K562 (cell line): ENCODE measurements at regions not wholly inside any gene's neighbourhood (a gene's known extent, or its start where the extent isn't known, plus 50 kb on each side); places are given as distances from the start of the nearest gene placed in this dataset.

Experiments
- CREB1 ChIP-seq, 2 experiments: sonication (generic) in 1 of 2; formaldehyde crosslinking in 1 of 2; IDR thresholded peaks; 2 replicates each; pipeline versions ENCODE4 v1.6.1 to v1.8.0; 2012 to 2022; ENCODE audit warnings: inconsistent platforms in 1 of 2, mild to moderate bottlenecking in 1 of 2, missing genetic modification reagents in 1 of 2, moderate library complexity in 1 of 2
- HLTF ChIP-seq: fragments of 450-650 bp; IDR thresholded peaks from 2 replicates; pipeline ENCODE4 v1.6.1; 2016
- KLF13 ChIP-seq: fragments of 450-650 bp; IDR thresholded peaks from 2 replicates; pipeline ENCODE4 v1.6.1; 2016; ENCODE audit warnings: missing genetic modification characterization, low read depth, mild to moderate bottlenecking, missing compliant biosample characterization, moderate library complexity, borderline replicate concordance
- SIN3A ChIP-seq, 2 experiments: fragments of 150-350 bp in 1 of 2; IDR thresholded peaks; 2 replicates each; pipeline ENCODE4 v1.6.1; 2011 to 2016; ENCODE audit warnings: borderline replicate concordance in 2 of 2, low read depth in 2 of 2, low read length in 2 of 2, mild to moderate bottlenecking in 2 of 2, moderate library complexity in 2 of 2; ENCODE audit not compliant: control insufficient read depth in 1 of 2
- SMAD1 ChIP-seq: fragments of 150-350 bp; IDR thresholded peaks from 2 replicates; pipeline ENCODE4 v1.6.1; 2014; ENCODE audit warnings: low read length, low read depth; ENCODE audit not compliant: partially characterized antibody
- TEAD1 ChIP-seq, 2 experiments: fragments of 450-650 bp in 1 of 2; sonication (generic) in 1 of 2; formaldehyde crosslinking; IDR thresholded peaks; 2 replicates each; pipeline versions ENCODE4 v1.4.0 to v1.8.0; 2020 to 2022; ENCODE audit warnings: mild to moderate bottlenecking in 2 of 2, missing genetic modification reagents in 1 of 2
- TF ChIP-seq, protein P1 (sequence below): sonication (generic); formaldehyde crosslinking; IDR thresholded peaks from 2 replicates; pipeline ENCODE4 v1.8.0; 2023; ENCODE audit warnings: missing genetic modification reagents, mild to moderate bottlenecking, borderline replicate concordance
- TF ChIP-seq, protein P2 (sequence below), 3 experiments: IDR thresholded peaks in 2 of 3; conservative IDR thresholded peaks in 1 of 3; 2 replicates each; pipeline ENCODE4 v1.5.1; 2011 to 2012; ENCODE audit warnings: low read length in 3 of 3, mild to moderate bottlenecking in 3 of 3, control low read depth in 2 of 3, improper control_type of control experiment in 1 of 3, inconsistent platforms in 1 of 3, low read depth in 1 of 3, mixed read lengths in 1 of 3, moderate library complexity in 1 of 3; ENCODE audit not compliant: insufficient read depth in 2 of 3

DNA sequence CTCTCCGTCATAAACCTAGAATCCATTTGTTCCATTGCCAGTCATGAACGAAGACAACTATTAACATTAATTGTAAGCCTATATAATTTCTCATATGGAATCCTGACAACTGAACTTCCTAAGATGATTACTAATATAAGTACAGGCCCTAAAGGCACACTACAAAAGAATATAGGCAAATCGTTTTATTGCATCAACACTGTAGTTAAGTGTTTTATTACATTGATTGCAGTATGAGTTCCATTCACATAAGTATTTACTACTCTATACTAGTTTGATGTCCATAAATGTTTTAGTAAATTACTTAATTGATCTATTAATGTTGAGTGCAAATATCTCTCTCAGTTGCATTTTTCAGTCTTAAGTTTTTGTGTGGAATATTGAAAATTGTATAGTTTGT is 113.1 kb upstream of the SEMA3C start:
- TF ChIP-seq, protein P1, sequence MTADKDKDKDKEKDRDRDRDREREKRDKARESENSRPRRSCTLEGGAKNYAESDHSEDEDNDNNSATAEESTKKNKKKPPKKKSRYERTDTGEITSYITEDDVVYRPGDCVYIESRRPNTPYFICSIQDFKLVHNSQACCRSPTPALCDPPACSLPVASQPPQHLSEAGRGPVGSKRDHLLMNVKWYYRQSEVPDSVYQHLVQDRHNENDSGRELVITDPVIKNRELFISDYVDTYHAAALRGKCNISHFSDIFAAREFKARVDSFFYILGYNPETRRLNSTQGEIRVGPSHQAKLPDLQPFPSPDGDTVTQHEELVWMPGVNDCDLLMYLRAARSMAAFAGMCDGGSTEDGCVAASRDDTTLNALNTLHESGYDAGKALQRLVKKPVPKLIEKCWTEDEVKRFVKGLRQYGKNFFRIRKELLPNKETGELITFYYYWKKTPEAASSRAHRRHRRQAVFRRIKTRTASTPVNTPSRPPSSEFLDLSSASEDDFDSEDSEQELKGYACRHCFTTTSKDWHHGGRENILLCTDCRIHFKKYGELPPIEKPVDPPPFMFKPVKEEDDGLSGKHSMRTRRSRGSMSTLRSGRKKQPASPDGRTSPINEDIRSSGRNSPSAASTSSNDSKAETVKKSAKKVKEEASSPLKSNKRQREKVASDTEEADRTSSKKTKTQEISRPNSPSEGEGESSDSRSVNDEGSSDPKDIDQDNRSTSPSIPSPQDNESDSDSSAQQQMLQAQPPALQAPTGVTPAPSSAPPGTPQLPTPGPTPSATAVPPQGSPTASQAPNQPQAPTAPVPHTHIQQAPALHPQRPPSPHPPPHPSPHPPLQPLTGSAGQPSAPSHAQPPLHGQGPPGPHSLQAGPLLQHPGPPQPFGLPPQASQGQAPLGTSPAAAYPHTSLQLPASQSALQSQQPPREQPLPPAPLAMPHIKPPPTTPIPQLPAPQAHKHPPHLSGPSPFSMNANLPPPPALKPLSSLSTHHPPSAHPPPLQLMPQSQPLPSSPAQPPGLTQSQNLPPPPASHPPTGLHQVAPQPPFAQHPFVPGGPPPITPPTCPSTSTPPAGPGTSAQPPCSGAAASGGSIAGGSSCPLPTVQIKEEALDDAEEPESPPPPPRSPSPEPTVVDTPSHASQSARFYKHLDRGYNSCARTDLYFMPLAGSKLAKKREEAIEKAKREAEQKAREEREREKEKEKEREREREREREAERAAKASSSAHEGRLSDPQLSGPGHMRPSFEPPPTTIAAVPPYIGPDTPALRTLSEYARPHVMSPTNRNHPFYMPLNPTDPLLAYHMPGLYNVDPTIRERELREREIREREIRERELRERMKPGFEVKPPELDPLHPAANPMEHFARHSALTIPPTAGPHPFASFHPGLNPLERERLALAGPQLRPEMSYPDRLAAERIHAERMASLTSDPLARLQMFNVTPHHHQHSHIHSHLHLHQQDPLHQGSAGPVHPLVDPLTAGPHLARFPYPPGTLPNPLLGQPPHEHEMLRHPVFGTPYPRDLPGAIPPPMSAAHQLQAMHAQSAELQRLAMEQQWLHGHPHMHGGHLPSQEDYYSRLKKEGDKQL (CRISPR knock-in tag): no peak
- no peak for TF ChIP-seq CREB1 (IDR thresholded peaks at IDR 0.05)
- TF ChIP-seq CREB1 (CRISPR knock-in tag; IDR thresholded peaks at IDR 0.05): no peak
- no peak for TF ChIP-seq HLTF
- no peak for TF ChIP-seq SMAD1
- TF ChIP-seq SIN3A (IDR thresholded peaks at IDR 0.05; ENCODE audit: borderline replicate concordance in 2 of 2, control insufficient read depth in 1 of 2, low read depth in 2 of 2, low read length in 2 of 2): no peak
- TF ChIP-seq, protein P2, sequence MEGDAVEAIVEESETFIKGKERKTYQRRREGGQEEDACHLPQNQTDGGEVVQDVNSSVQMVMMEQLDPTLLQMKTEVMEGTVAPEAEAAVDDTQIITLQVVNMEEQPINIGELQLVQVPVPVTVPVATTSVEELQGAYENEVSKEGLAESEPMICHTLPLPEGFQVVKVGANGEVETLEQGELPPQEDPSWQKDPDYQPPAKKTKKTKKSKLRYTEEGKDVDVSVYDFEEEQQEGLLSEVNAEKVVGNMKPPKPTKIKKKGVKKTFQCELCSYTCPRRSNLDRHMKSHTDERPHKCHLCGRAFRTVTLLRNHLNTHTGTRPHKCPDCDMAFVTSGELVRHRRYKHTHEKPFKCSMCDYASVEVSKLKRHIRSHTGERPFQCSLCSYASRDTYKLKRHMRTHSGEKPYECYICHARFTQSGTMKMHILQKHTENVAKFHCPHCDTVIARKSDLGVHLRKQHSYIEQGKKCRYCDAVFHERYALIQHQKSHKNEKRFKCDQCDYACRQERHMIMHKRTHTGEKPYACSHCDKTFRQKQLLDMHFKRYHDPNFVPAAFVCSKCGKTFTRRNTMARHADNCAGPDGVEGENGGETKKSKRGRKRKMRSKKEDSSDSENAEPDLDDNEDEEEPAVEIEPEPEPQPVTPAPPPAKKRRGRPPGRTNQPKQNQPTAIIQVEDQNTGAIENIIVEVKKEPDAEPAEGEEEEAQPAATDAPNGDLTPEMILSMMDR (IDR thresholded peaks at IDR 0.05 in 2 of 3, conservative IDR thresholded peaks at IDR 0.05 in 1 of 3; ENCODE audit: insufficient read depth in 2 of 3, low read depth in 1 of 3, low read length in 3 of 3): no peak
- TF ChIP-seq TEAD1 (CRISPR knock-in tag; IDR thresholded peaks at IDR 0.05): no peak
- no peak for TF ChIP-seq KLF13
